ENCODE measurements at regions not wholly inside any gene's neighbourhood (a gene's known extent, or its start where the extent isn't known, plus 50 kb on each side); places are given as distances from the start of the nearest gene placed in this dataset.

DNA sequence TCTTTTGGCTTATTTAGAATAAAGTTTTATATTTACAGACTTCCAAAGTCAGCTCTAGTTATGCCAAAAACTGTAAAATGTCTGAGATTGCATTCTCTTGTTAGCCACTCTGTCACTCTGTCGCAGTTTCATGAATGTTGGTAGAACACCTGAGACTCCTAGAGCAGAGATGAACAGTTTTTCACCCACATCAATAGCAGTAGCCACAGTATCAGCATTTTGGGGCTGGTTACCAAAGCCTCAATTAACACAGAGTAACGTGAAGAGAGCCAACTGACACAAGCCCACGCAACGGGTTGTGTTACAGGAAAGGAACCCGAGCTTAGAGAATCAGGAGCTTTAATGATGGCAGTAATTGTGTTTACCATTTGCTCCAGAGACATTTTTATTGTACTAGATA is 443.0 kb upstream of the SLC39A10 start:
- no peak for TF ChIP-seq TCF12 (IDR thresholded peaks at IDR 0.05; ENCODE audit: low read depth)
- no peak for TF ChIP-seq USF1 (IDR thresholded peaks at IDR 0.05)
- TF ChIP-seq TAF1 (IDR thresholded peaks at IDR 0.05; ENCODE audit: low read depth): no peak
- TF ChIP-seq REST (IDR thresholded peaks at IDR 0.05; ENCODE audit: low read depth): no peak
- no peak for TF ChIP-seq EP300 (IDR thresholded peaks at IDR 0.05; ENCODE audit: borderline replicate concordance)
- TF ChIP-seq, protein P1, sequence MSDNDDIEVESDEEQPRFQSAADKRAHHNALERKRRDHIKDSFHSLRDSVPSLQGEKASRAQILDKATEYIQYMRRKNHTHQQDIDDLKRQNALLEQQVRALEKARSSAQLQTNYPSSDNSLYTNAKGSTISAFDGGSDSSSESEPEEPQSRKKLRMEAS (IDR thresholded peaks at IDR 0.05): no peak
- no peak for TF ChIP-seq NFIC (IDR thresholded peaks at IDR 0.05)
- TF ChIP-seq YY1 (IDR thresholded peaks at IDR 0.05; ENCODE audit: low read depth): no peak
- TF ChIP-seq FOXM1 (IDR thresholded peaks at IDR 0.05; ENCODE audit: borderline replicate concordance, low read depth): no peak
- no peak for TF ChIP-seq CREB1 (IDR thresholded peaks at IDR 0.05; ENCODE audit: low read depth)
- TF ChIP-seq EGR1 (IDR thresholded peaks at IDR 0.05): no peak

DNA sequence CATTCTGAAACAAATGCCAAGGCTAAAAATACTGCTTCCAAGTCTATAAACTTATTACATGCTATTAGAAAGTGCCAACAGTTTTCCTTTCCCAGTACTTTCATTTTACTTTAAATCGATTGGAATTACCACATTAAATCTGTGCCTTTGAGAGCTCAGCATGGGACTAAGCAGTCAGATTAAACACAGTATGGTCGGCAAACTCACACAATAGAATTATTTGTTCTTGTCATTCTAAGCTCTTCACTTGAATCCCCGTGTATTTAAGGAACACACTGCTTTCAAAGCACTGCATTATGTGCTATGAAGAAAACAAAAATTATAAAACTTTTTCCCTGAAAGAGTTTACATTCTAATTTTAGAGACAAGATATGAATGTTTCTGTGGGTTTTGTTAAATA is 444.4 kb upstream of the SLC39A10 start:
- TF ChIP-seq USF1 (IDR thresholded peaks at IDR 0.05) (no peak), EP300 (IDR thresholded peaks at IDR 0.05; ENCODE audit: borderline replicate concordance) (no peak), RAD21 (IDR thresholded peaks at IDR 0.05; ENCODE audit: low read depth) (no peak), YY1 (IDR thresholded peaks at IDR 0.05; ENCODE audit: low read depth) (no peak), CEBPB (IDR thresholded peaks at IDR 0.05) (no peak), ZBTB7A (IDR thresholded peaks at IDR 0.05; ENCODE audit: low read depth) (no peak), REST (IDR thresholded peaks at IDR 0.05; ENCODE audit: low read depth) (no peak), FOXM1 (IDR thresholded peaks at IDR 0.05; ENCODE audit: borderline replicate concordance, low read depth) (no peak), TEAD4 (IDR thresholded peaks at IDR 0.05) (no peak), EGR1 (IDR thresholded peaks at IDR 0.05) (no peak), TAF1 (IDR thresholded peaks at IDR 0.05; ENCODE audit: low read depth) (no peak), TCF12 (IDR thresholded peaks at IDR 0.05; ENCODE audit: low read depth) (no peak), CREB1 (IDR thresholded peaks at IDR 0.05; ENCODE audit: low read depth) (no peak), NFIC (IDR thresholded peaks at IDR 0.05) (no peak)
- TF ChIP-seq, protein P1 (IDR thresholded peaks at IDR 0.05): no peak

DNA sequence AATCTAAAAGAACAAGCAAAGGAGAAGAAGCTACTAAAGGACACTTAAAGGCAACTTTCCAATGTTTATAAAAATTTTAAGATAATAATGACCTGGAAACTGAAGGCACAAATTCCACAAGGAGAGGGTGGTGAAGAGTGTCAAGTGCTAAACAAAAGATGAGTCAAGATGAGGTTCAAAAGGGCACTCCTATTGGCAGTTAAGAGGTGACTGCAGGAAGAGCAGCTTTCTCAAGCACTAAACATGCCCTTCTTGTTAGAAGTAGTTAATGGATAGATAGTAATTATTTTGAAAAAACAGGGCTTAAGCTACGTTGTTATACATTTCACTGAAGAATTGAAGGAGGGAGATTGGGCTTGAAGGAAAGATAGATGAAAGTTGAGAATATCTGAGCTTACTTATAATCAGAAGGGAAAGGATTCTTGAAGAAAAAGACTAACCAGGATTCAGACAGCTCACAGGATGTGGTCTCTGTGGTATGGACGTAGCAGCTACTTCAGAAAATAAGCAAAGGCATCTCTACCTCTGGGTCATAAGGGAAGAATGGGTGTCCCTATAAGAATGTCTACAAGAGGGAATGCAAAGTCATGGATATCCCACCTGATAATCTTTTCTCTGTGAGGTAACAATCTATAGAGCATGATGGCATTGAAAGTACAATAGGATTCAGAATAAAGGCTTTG is 454.7 kb upstream of the SLC39A10 start:
- TF ChIP-seq CREB1 (IDR thresholded peaks at IDR 0.05; ENCODE audit: low read depth): no peak
- TF ChIP-seq TEAD4 (IDR thresholded peaks at IDR 0.05): no peak
- TF ChIP-seq EGR1 (IDR thresholded peaks at IDR 0.05): no peak
- no peak for TF ChIP-seq USF1 (IDR thresholded peaks at IDR 0.05)
- no peak for TF ChIP-seq FOXM1 (IDR thresholded peaks at IDR 0.05; ENCODE audit: borderline replicate concordance, low read depth)
- no peak for TF ChIP-seq RAD21 (IDR thresholded peaks at IDR 0.05; ENCODE audit: low read depth)
- TF ChIP-seq YY1 (IDR thresholded peaks at IDR 0.05; ENCODE audit: low read depth): no peak
- no peak for TF ChIP-seq CEBPB (IDR thresholded peaks at IDR 0.05)
- TF ChIP-seq REST (IDR thresholded peaks at IDR 0.05; ENCODE audit: low read depth): no peak
- TF ChIP-seq TAF1 (IDR thresholded peaks at IDR 0.05; ENCODE audit: low read depth): no peak
- no peak for TF ChIP-seq EP300 (IDR thresholded peaks at IDR 0.05; ENCODE audit: borderline replicate concordance)
- no peak for TF ChIP-seq TCF12 (IDR thresholded peaks at IDR 0.05; ENCODE audit: low read depth)
- no peak for TF ChIP-seq NFIC (IDR thresholded peaks at IDR 0.05)
- no peak for TF ChIP-seq ZBTB7A (IDR thresholded peaks at IDR 0.05; ENCODE audit: low read depth)
- TF ChIP-seq, protein P1 (IDR thresholded peaks at IDR 0.05): no peak
